HL-60 (cell line): ENCODE measurements at regions not wholly inside any gene's neighbourhood (a gene's known extent, or its start where the extent isn't known, plus 50 kb on each side); places are given as distances from the start of the nearest gene placed in this dataset.

ENCODE experiments used
- DNase-seq, 2 experiments: peaks; one replicate each; pipeline ENCODE4 v3.0.0-alpha.2; 2010 to 2020; ENCODE audit warnings: low read depth in 1 of 2, low spot score in 1 of 2
- H3K27ac ChIP-seq: fragments of 250-450 bp; sonication (Bioruptor Pico); replicated peaks from 2 replicates; pipeline ENCODE4 v1.5.1; 2020; ENCODE audit warnings: mild to moderate bottlenecking, moderate library complexity
- H3K27me3 ChIP-seq: fragments of 250-450 bp; sonication (Bioruptor Pico); 2 replicates; pipeline ENCODE4 v1.5.1; 2021; ENCODE audit warnings: mild to moderate bottlenecking, moderate library complexity; ENCODE audit not compliant: insufficient read depth, poor library complexity, severe bottlenecking
- H3K4me3 ChIP-seq: replicated peaks from 2 replicates; pipeline ENCODE4 v1.5.1; 2011; ENCODE audit warnings: mild to moderate bottlenecking, control low read depth, low read length; ENCODE audit not compliant: insufficient read depth
- GABPA ChIP-seq: IDR thresholded peaks from 2 replicates; pipeline ENCODE4 v1.6.1; 2012; ENCODE audit warnings: low read depth
- POLR2AphosphoS5 ChIP-seq: IDR thresholded peaks from 2 replicates; pipeline ENCODE4 v1.6.1; 2012; ENCODE audit warnings: low read depth
- REST ChIP-seq: IDR thresholded peaks from 2 replicates; pipeline ENCODE4 v1.6.1; 2012; ENCODE audit warnings: low read depth; ENCODE audit not compliant: insufficient replicate concordance
- SPI1 ChIP-seq: IDR thresholded peaks from 2 replicates; pipeline ENCODE4 v1.6.1; 2012; ENCODE audit warnings: low read depth, mild to moderate bottlenecking, borderline replicate concordance
- TF ChIP-seq, protein P1 (sequence below): IDR thresholded peaks from one replicate; pipeline ENCODE4 v1.5.1; 2011; ENCODE audit warnings: low read length, control low read depth, inconsistent platforms; ENCODE audit not compliant: insufficient read depth

GRCh38 chrX:13258725-13259124, 61.1 kb downstream of the ATXN3L start:
- no peak overlapping the region for H3K4me3 ChIP-seq
- TF ChIP-seq REST (no peak), POLR2AphosphoS5 (no peak), GABPA (no peak), SPI1 (no peak)
- TF ChIP-seq, protein P1, sequence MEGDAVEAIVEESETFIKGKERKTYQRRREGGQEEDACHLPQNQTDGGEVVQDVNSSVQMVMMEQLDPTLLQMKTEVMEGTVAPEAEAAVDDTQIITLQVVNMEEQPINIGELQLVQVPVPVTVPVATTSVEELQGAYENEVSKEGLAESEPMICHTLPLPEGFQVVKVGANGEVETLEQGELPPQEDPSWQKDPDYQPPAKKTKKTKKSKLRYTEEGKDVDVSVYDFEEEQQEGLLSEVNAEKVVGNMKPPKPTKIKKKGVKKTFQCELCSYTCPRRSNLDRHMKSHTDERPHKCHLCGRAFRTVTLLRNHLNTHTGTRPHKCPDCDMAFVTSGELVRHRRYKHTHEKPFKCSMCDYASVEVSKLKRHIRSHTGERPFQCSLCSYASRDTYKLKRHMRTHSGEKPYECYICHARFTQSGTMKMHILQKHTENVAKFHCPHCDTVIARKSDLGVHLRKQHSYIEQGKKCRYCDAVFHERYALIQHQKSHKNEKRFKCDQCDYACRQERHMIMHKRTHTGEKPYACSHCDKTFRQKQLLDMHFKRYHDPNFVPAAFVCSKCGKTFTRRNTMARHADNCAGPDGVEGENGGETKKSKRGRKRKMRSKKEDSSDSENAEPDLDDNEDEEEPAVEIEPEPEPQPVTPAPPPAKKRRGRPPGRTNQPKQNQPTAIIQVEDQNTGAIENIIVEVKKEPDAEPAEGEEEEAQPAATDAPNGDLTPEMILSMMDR, result no peak
- peaks cover 2% of the 10 kb centered on the region for H3K27me3 ChIP-seq
- no peak for DNase-seq
- H3K27ac ChIP-seq, result no peak overlapping the region

- H3K4me3 ChIP-seq, result no peak overlapping the region
- H3K27ac ChIP-seq, result no peak overlapping the region
- no peak for TF ChIP-seq SPI1
- no peak for TF ChIP-seq REST
- TF ChIP-seq POLR2AphosphoS5, result no peak
- no peak for TF ChIP-seq GABPA
- TF ChIP-seq, protein P1, result no peak
- H3K27me3 ChIP-seq, result peaks cover 2% of the 10 kb centered on the region
- DNase-seq, result no peak
Measured at GRCh38 chrX:13258052-13258444, 61.8 kb downstream of the ATXN3L start.

- no peak for TF ChIP-seq SPI1
- TF ChIP-seq GABPA, result no peak
- TF ChIP-seq REST, result no peak
- no peak for TF ChIP-seq POLR2AphosphoS5
- TF ChIP-seq, protein P1, result no peak
- no peak for DNase-seq
- Histone ChIP-seq H3K27ac (no peak overlapping the region), H3K27me3 (peaks cover 2% of the 10 kb centered on the region), H3K4me3 (no peak overlapping the region)
Measured at GRCh38 chrX:13257223-13258051, 62.4 kb downstream of the ATXN3L start.
